CD4-positive, CD25-positive, alpha-beta regulatory T cell (primary cell): ENCODE measurements at regions not wholly inside any gene's neighbourhood (a gene's known extent, or its start where the extent isn't known, plus 50 kb on each side); places are given as distances from the start of the nearest gene placed in this dataset.
"Not testable (repeated sequence)": the region's sequence is repeated elsewhere in the genome, so short reads cannot be mapped to it uniquely, and the experiment has no call there.

Experiments
- ATAC-seq, 2 donors: fragments of 150-1000 bp; cut with Tn5 transposase; one replicate each; pipeline ENCODE4 v1.10.0; 2021; ENCODE audit warnings: low read depth in 2 of 2, moderate number of reproducible peaks in 2 of 2, moderate library complexity in 1 of 2
- DNase-seq, 3 donors: peaks; one replicate each; pipeline versions ENCODE4 v3.0.0 to v3.0.0-alpha.2; 2012 to 2022; ENCODE audit warnings: mixed read lengths in 1 of 3
- H3K27ac ChIP-seq: one replicate; pipeline ENCODE4 v1.7.0; 2013; ENCODE audit warnings: mild to moderate bottlenecking, low read length; ENCODE audit not compliant: insufficient read depth, poor library complexity, severe bottlenecking
- H3K27me3 ChIP-seq: one replicate; pipeline ENCODE4 v1.7.0; 2013; ENCODE audit warnings: low read length; ENCODE audit not compliant: control insufficient read depth, insufficient read depth
- H3K36me3 ChIP-seq: one replicate; pipeline ENCODE4 v1.7.0; 2013; ENCODE audit warnings: mild to moderate bottlenecking, low read length, moderate library complexity; ENCODE audit not compliant: control insufficient read depth, insufficient read depth
- H3K4me1 ChIP-seq: 2 replicates; pipeline ENCODE4 v1.7.0; 2013; ENCODE audit warnings: mild to moderate bottlenecking, low read length; ENCODE audit not compliant: insufficient read depth, control insufficient read depth, poor library complexity, severe bottlenecking
- H3K4me3 ChIP-seq: one replicate; pipeline ENCODE4 v1.7.0; 2013; ENCODE audit warnings: low read depth, mild to moderate bottlenecking, low read length, moderate library complexity
- H3K9me3 ChIP-seq, 2 experiments: 1 replicate in 1 of 2; 2 replicates in 1 of 2; pipeline ENCODE4 v1.7.0; 2013; ENCODE audit warnings: low read length in 2 of 2, mild to moderate bottlenecking in 1 of 2, moderate library complexity in 1 of 2; ENCODE audit not compliant: control insufficient read depth in 2 of 2
- H3K27ac Mint-ChIP-seq, 3 donors: one replicate each; pipeline ENCODE4 v1.8.0; 2020 to 2022; ENCODE audit warnings: mild to moderate bottlenecking in 3 of 3, mixed read lengths in 3 of 3, moderate library complexity in 2 of 3
- H3K27me3 Mint-ChIP-seq: one replicate; pipeline ENCODE4 v1.8.0; 2022; ENCODE audit warnings: mild to moderate bottlenecking, mixed read lengths
- H3K36me3 Mint-ChIP-seq: one replicate; pipeline ENCODE4 v1.8.0; 2020; ENCODE audit warnings: mixed read lengths
- H3K4me1 Mint-ChIP-seq, 4 donors: one replicate each; pipeline ENCODE4 v1.8.0; 2020 to 2022; ENCODE audit warnings: mixed read lengths in 4 of 4, mild to moderate bottlenecking in 1 of 4
- H3K4me3 Mint-ChIP-seq, 4 donors: one replicate each; pipeline ENCODE4 v1.8.0; 2020 to 2022; ENCODE audit warnings: mild to moderate bottlenecking in 4 of 4, mixed read lengths in 4 of 4, moderate library complexity in 3 of 4
- H3K9me3 Mint-ChIP-seq, 7 donors: one replicate each; pipeline ENCODE4 v1.8.0; 2020 to 2022; ENCODE audit warnings: mixed read lengths in 7 of 7, mild to moderate bottlenecking in 3 of 7, moderate library complexity in 2 of 7

DNA sequence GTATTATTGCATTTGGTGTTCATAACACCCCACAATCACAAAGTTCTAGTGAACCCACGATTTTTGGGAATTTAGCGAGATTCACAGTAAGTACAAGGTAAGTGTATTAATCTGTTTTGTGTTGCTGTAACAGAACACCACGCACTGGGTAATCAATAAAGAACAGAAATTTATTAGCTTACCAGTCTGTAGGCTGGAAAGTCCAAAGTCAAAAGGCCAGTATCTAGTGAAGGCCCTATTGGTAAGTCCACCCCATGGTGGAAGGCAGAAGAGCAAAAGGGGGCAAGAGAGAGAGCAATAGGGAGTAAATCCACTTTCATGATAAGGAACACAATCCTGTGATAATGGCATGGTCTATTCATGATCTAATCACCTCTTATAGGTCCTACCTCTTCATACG is 190.3 kb upstream of the KCNMB2 start:
- H3K36me3 Mint-ChIP-seq = no peaks in the 10 kb centered on the region
- H3K36me3 ChIP-seq = no peaks in the 10 kb centered on the region
- H3K9me3 ChIP-seq = no peaks in the 10 kb centered on the region
- ATAC-seq = no peak
- DNase-seq = no peak
- no peak overlapping the region for H3K27ac ChIP-seq
- no peak overlapping the region for H3K27ac Mint-ChIP-seq
- H3K27me3 ChIP-seq = no peaks in the 10 kb centered on the region
- no peaks in the 10 kb centered on the region for H3K4me1 Mint-ChIP-seq
- no peaks in the 10 kb centered on the region for H3K27me3 Mint-ChIP-seq
- H3K4me1 ChIP-seq = no peaks in the 10 kb centered on the region
- H3K4me3 Mint-ChIP-seq = no peak overlapping the region
- no peaks in the 10 kb centered on the region for H3K9me3 Mint-ChIP-seq
- H3K4me3 ChIP-seq = no peak overlapping the region

DNA sequence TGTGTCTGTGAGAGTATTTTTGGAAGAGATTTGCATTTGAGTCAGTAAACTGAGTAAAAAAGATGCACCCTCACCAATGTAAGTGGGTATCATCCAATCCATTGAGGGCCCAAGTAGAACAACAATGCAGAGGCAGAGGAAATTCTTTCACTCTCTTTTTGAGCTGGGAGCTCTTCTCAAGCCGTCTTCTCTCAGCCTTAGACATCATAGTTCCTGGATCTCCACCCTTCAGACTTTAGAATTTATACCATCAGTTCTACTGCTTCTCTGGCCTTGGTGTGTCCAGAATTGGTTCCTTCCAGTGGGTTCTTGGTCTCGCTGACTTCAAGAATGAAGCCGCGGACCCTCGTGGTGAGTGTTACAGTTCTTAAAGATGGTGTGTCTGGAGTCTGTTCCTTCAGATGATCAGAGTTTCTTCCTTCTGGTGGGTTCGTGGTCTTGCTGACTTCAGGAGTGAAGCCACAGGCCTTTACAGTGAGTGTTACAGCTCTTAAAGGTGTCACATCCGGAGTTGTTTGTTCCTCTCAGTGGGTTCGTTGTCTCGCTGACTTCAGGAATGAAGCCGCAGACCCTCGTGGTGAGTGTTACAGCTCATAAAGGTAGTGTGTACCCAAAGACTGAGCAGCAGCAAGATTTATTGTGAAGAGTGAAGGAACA is 187.5 kb upstream of the KCNMB2 start:
- H3K27me3 ChIP-seq, H3K27ac Mint-ChIP-seq, H3K36me3 Mint-ChIP-seq, H3K27me3 Mint-ChIP-seq, H3K9me3 ChIP-seq, H3K9me3 Mint-ChIP-seq, ATAC-seq, H3K4me3 Mint-ChIP-seq, H3K4me1 ChIP-seq, H3K27ac ChIP-seq, H3K4me3 ChIP-seq, H3K36me3 ChIP-seq, H3K4me1 Mint-ChIP-seq, DNase-seq: not testable (repeated sequence)

DNA sequence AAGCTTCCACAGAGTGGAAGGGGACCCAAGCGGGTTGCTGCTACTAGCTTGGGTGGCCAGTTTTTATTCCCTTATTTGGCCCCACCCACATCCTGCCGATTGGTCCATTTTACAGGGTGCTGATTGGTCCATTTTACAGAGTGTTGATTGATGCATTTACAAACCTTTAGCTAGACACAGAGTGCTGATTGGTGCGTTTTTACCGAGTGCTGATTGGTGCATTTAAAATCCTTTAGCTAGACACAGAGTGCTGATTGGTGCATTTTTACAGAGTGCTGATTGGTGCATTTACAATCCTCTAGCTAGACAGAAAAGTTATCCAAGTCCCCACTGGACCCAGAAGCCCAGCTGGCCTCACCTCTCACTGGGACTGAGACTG is 187.0 kb upstream of the KCNMB2 start:
- ATAC-seq, H3K4me3 Mint-ChIP-seq, DNase-seq, H3K27me3 ChIP-seq, H3K36me3 Mint-ChIP-seq, H3K9me3 ChIP-seq, H3K27ac ChIP-seq, H3K4me1 ChIP-seq, H3K27me3 Mint-ChIP-seq, H3K36me3 ChIP-seq, H3K9me3 Mint-ChIP-seq, H3K4me1 Mint-ChIP-seq, H3K27ac Mint-ChIP-seq, H3K4me3 ChIP-seq: not testable (repeated sequence)

DNA sequence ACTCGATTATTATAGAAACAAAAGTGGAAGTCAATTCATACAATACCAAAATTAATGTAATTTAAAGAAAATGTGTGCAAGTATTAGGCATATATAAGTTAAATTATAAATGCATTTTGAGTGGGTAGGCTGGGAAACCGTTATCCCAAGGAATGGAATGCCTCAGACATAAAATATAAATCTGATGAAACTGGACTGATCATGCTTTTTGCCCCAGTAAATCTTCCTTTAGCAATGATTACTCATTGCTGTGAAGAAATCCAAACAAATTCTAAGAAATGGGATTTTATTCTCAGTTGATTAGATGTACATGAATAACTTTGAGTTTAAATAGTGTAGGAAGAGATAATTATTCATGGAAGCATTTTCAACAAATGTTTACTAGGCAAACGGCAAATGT is 185.5 kb upstream of the KCNMB2 start:
- H3K4me1 ChIP-seq = no peaks in the 10 kb centered on the region
- Mint-ChIP-seq H3K36me3 (no peaks in the 10 kb centered on the region), H3K9me3 (peaks cover 0 to 4% (median 0%) of the 10 kb centered on the region in 7 donors), H3K27me3 (peaks cover 5% of the 10 kb centered on the region), H3K4me1 (no peaks in the 10 kb centered on the region), H3K27ac (peak overlapping the region in 1 of 3 donors; percentile 61), H3K4me3 (no peak overlapping the region)
- H3K9me3 ChIP-seq = no peaks in the 10 kb centered on the region
- DNase-seq = no peak
- H3K27ac ChIP-seq = no peak overlapping the region
- H3K36me3 ChIP-seq = no peaks in the 10 kb centered on the region
- no peaks in the 10 kb centered on the region for H3K27me3 ChIP-seq
- no peak overlapping the region for H3K4me3 ChIP-seq
- no peak for ATAC-seq

DNA sequence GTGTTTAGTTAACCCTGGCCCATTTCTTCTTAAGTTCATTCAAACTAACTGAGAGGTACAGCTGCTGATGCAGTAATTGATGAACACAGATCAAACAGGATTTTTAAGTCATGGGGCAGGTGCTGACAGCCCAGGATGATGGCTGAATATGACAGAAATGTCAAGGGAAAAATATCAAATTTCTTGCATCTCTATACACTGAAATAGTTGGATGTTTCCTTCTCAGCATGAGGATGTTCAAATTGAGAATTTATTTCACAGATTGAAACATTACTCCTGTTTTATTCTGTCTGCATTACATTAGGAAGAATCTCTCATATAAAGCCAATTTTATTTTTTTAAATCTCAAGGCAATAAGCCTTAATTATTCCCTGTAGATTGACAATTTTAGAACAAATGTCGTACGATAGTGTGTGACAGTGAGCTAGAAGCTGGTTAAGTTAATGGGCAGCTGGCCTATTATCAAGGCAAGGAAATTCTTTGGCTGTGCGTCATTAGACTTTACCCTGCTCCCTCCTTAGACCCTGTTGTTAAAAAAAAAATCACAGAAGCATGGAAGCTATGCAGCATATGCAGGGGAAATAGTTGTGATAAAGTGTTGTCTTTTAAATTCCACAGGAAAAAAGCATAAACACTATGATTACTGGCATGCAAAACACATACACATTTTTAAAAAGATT is 183.8 kb upstream of the KCNMB2 start:
- Mint-ChIP-seq H3K4me3 (no peak overlapping the region), H3K4me1 (no peaks in the 10 kb centered on the region), H3K27ac (no peak overlapping the region), H3K27me3 (peaks cover 5% of the 10 kb centered on the region), H3K36me3 (no peaks in the 10 kb centered on the region), H3K9me3 (peaks cover 0 to 6% (median 0%) of the 10 kb centered on the region in 7 donors)
- Histone ChIP-seq H3K4me3 (no peak overlapping the region), H3K36me3 (no peaks in the 10 kb centered on the region), H3K9me3 (no peaks in the 10 kb centered on the region), H3K27ac (no peak overlapping the region), H3K27me3 (no peaks in the 10 kb centered on the region), H3K4me1 (no peaks in the 10 kb centered on the region)
- ATAC-seq (no peak), DNase-seq (no peak)

DNA sequence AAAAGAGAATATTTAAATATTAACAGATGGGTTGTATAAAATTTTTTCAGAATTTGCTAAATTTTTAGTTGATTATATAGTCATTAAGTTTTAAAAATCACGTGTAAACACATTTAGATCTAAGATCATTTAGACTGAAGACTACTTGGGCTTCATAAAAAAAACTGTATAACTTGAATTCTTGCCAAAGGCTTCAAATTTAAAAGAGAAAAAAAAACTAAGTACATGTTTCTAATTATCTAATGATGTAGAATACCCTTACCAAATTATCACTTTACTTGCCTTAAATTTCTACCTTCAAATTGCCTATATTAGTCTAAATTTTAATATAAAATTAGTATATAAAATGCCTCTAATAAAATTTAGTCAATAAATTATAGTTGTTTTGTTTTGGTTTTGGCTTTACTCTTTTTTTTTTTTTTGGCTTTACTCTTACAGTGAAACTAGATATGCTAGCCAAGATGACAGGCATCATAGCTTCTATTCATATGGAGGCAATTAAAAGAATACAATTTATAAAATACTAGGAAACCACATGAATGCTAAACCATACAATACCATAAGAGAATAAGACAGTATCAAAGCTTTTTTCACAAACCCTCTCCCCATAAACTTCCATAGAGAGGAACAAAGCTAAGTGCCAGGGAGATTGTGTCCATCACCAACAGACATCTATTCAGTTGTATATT is 183.1 kb upstream of the KCNMB2 start:
- H3K27me3 Mint-ChIP-seq = peaks cover 5% of the 10 kb centered on the region

DNA sequence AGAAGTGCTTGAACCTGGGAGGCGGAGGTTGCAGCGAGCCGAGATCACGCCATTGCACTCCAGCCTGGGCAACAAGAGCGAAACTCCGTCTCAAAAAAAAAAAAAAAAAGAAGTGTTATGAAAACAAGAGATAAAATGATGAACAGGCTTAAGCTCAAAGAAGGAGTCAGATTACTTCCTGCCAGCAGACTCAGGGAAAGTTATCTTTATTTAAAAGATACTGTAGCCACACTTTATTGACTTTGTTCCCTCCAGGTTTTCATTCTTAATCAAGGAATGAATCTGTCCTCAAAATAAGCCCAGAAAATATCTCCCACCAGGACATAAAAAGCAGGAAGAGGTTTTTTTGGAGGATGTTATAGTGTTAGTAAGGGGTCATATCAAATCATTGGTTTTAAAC is 176.5 kb upstream of the KCNMB2 start:
- ATAC-seq (no peak), DNase-seq (no peak)
- H3K27ac Mint-ChIP-seq = no peak overlapping the region
- Histone ChIP-seq H3K27me3 (no peaks in the 10 kb centered on the region), H3K27ac (no peak overlapping the region), H3K9me3 (peaks cover 0 to 3% of the 10 kb centered on the region in 2 experiments), H3K36me3 (no peaks in the 10 kb centered on the region), H3K4me3 (no peak overlapping the region), H3K4me1 (no peaks in the 10 kb centered on the region)
- no peaks in the 10 kb centered on the region for H3K4me1 Mint-ChIP-seq
- H3K27me3 Mint-ChIP-seq = no peaks in the 10 kb centered on the region
- no peak overlapping the region for H3K4me3 Mint-ChIP-seq
- H3K36me3 Mint-ChIP-seq = no peaks in the 10 kb centered on the region
- peaks cover 0 to 18% (median 11%) of the 10 kb centered on the region in 7 donors for H3K9me3 Mint-ChIP-seq

More for the DNA sequence above, 183.1 kb upstream of the KCNMB2 start:
- Mint-ChIP-seq H3K4me1 (no peaks in the 10 kb centered on the region), H3K27ac (no peak overlapping the region), H3K9me3 (peaks cover 0 to 6% (median 0%) of the 10 kb centered on the region in 7 donors), H3K36me3 (no peaks in the 10 kb centered on the region), H3K4me3 (no peak overlapping the region)
- Histone ChIP-seq H3K27me3 (no peaks in the 10 kb centered on the region), H3K27ac (no peak overlapping the region), H3K36me3 (no peaks in the 10 kb centered on the region), H3K4me3 (no peak overlapping the region), H3K9me3 (no peaks in the 10 kb centered on the region), H3K4me1 (no peaks in the 10 kb centered on the region)
- DNase-seq (no peak), ATAC-seq (no peak)

DNA sequence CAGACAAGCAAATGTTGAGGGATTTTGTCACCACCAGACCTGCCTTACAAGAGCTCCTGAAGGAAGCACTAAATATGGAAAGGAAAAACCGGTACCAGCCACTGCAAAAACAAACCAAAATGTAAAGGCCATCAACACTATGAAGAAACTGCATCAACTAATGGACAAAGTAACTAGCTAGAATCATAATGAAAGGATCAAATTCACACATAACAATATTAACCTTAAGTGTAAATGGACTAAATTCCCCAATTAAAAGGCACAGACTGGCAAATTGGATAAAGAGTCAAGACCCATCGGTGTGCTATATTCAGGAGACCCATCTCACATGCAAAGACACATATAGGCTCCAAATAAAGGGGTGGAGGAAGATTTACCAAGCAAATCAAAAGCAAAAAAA is 173.2 kb upstream of the KCNMB2 start:
- H3K27ac ChIP-seq, H3K9me3 ChIP-seq, H3K36me3 ChIP-seq, H3K27me3 ChIP-seq, H3K36me3 Mint-ChIP-seq, H3K27me3 Mint-ChIP-seq, DNase-seq, H3K4me3 Mint-ChIP-seq, H3K4me3 ChIP-seq, H3K4me1 ChIP-seq, ATAC-seq, H3K27ac Mint-ChIP-seq, H3K4me1 Mint-ChIP-seq: not testable (repeated sequence)
- peaks cover 0 to 22% (median 14%) of the 10 kb centered on the region in 7 donors for H3K9me3 Mint-ChIP-seq
